Adrenal gland (tissue), 9 donors: ENCODE measurements at regions not wholly inside any gene's neighbourhood (a gene's known extent, or its start where the extent isn't known, plus 50 kb on each side); places are given as distances from the start of the nearest gene placed in this dataset.

Experiments
- DNase-seq, 7 donors: peaks; one replicate each; pipeline ENCODE4 v3.0.0-alpha.2; 2019 to 2020
- H3K27ac ChIP-seq, 5 donors: fragments of 200-600 bp; sonication (generic) in 4 of 5; 1 replicate in 3 of 5; 2 replicates in 2 of 5; pipeline versions ENCODE4 v1.5.1 to v1.8.0; 2016 to 2020; ENCODE audit warnings: mild to moderate bottlenecking in 1 of 5
- H3K27me3 ChIP-seq: fragments of 200-600 bp; 2 replicates; pipeline ENCODE4 v1.8.0; 2021
- H3K36me3 ChIP-seq, 2 donors: fragments of 200-600 bp; replicated peaks in 1 of 2; 1 replicate in 1 of 2; 2 replicates in 1 of 2; pipeline versions ENCODE4 v1.5.1 to v1.8.0; 2018 to 2022
- H3K4me1 ChIP-seq, 2 donors: fragments of 200-600 bp; replicated peaks in 1 of 2; 1 replicate in 1 of 2; 2 replicates in 1 of 2; pipeline versions ENCODE4 v1.5.1 to v1.8.0; 2018 to 2021
- H3K4me3 ChIP-seq, 4 donors: fragments of 200-600 bp; sonication (generic) in 3 of 4; one replicate each; pipeline ENCODE4 v1.5.1; 2016 to 2018
- H3K9me3 ChIP-seq, 3 donors: fragments of 200-600 bp; sonication (generic) in 1 of 3; replicated peaks in 1 of 3; 1 replicate in 2 of 3; 2 replicates in 1 of 3; pipeline versions ENCODE4 v1.5.1 to v1.8.0; 2016 to 2021
- CTCF ChIP-seq, 6 experiments: fragments of 450-650 bp in 4 of 6; fragments of 200-600 bp in 2 of 6; sonication (generic) in 1 of 6; IDR thresholded peaks; 1 replicate in 5 of 6; 2 replicates in 1 of 6; pipeline versions ENCODE4 v1.5.1 to v1.8.0; 2016 to 2021; ENCODE audit warnings: antibody characterized with exemption in 6 of 6, mild to moderate bottlenecking in 2 of 6, moderate library complexity in 1 of 6
- POLR2A ChIP-seq, 2 donors: fragments of 450-650 bp; IDR thresholded peaks; one replicate each; pipeline ENCODE4 v1.6.1; 2017; ENCODE audit warnings: antibody characterized with exemption in 2 of 2, mild to moderate bottlenecking in 2 of 2, moderate library complexity in 1 of 2
- WGBS, 4 donors: extraction: QIAGEN DNeasy Blood & Tissue Kit in 2 of 4; methylation state at CpG; one replicate each; pipeline versions ENCODE4 v1.1.5 to v1.1.7; 2013 to 2017; 5-methylcytosine and 5-hydroxymethylcytosine counted together
- intact Hi-C, 2 donors: fragments of 100-400 bp; cut with DNase I; formaldehyde crosslinking; loops; one replicate each; pipeline versions ENCODE4 v1.14.1 to v1.15.0; 2022 to 2023
- donor health status: healthy with polysubstance abuse.
- donor health status: Bipolar disorder and iron deficiency.
- donor health status: DM: yes; HTN: yes; CAD: no.
- donor health status: DM: no; HTN: no; CAD: no.
- donor health status: DM: no; HTN: no; CAD: no.

GRCh38 chr9:106727969-106728368 lies 135.0 kb upstream of the ZNF462 start:
- Histone ChIP-seq H3K27me3 (no peaks in the 10 kb centered on the region), H3K4me3 (no peak overlapping the region), H3K27ac (no peak overlapping the region), H3K9me3 (no peaks in the 10 kb centered on the region), H3K36me3 (no peaks in the 10 kb centered on the region), H3K4me1 (no peaks in the 10 kb centered on the region)
- intact Hi-C loops, result no loop called here
- WGBS, 4 donors, result 61 to 82% (median 73%) methylated on average over 3 of the region's 3 CpGs
- no peak for DNase-seq
- no peak for TF ChIP-seq CTCF (IDR thresholded peaks at IDR 0.05)
- TF ChIP-seq POLR2A (IDR thresholded peaks at IDR 0.05), result no peak

- whole genome bisulfite sequencing, 4 donors, result 67 to 78% (median 72%) methylated on average over 7 of the region's 7 CpGs
- intact Hi-C loops, result no loop called here
Measured at GRCh38 chr9:106728860-106729259, 134.1 kb upstream of the ZNF462 start.

GRCh38 chr9:106731910-106732309 lies 131.1 kb upstream of the ZNF462 start:
- DNase-seq, result no peak
- Histone ChIP-seq H3K9me3 (no peaks in the 10 kb centered on the region), H3K27ac (no peak overlapping the region), H3K27me3 (no peaks in the 10 kb centered on the region), H3K4me1 (no peaks in the 10 kb centered on the region), H3K4me3 (no peak overlapping the region), H3K36me3 (no peaks in the 10 kb centered on the region)
- WGBS, 4 donors, result 22 to 50% (median 33%) methylated on average over 1 of the region's 1 CpG
- no peak for TF ChIP-seq CTCF (IDR thresholded peaks at IDR 0.05)
- no peak for TF ChIP-seq POLR2A (IDR thresholded peaks at IDR 0.05)
- intact Hi-C loops, result no loop called here

More at GRCh38 chr9:106728860-106729259, 134.1 kb upstream of the ZNF462 start:
- Histone ChIP-seq H3K4me3 (no peak overlapping the region), H3K9me3 (no peaks in the 10 kb centered on the region), H3K36me3 (no peaks in the 10 kb centered on the region), H3K27ac (no peak overlapping the region), H3K27me3 (no peaks in the 10 kb centered on the region), H3K4me1 (no peaks in the 10 kb centered on the region)
- DNase-seq, result no peak
- TF ChIP-seq CTCF (IDR thresholded peaks at IDR 0.05), result no peak
- TF ChIP-seq POLR2A (IDR thresholded peaks at IDR 0.05), result no peak

GRCh38 chr9:106733828-106734380 lies 129.1 kb upstream of the ZNF462 start:
- no peaks in the 10 kb centered on the region for H3K9me3 ChIP-seq
- no peak for TF ChIP-seq CTCF (IDR thresholded peaks at IDR 0.05)
- no peak for TF ChIP-seq POLR2A (IDR thresholded peaks at IDR 0.05)
- 90 to 97% (median 94%) methylated on average over 3 of the region's 3 CpGs for WGBS, 4 donors
- DNase-seq, result no peak
- intact Hi-C loops, result no loop called here
- no peak overlapping the region for H3K27ac ChIP-seq
- no peaks in the 10 kb centered on the region for H3K27me3 ChIP-seq
- H3K4me3 ChIP-seq, result no peak overlapping the region
- no peaks in the 10 kb centered on the region for H3K4me1 ChIP-seq
- H3K36me3 ChIP-seq, result no peaks in the 10 kb centered on the region
